H1 (cell line): ENCODE measurements at regions not wholly inside any gene's neighbourhood (a gene's known extent, or its start where the extent isn't known, plus 50 kb on each side); places are given as distances from the start of the nearest gene placed in this dataset.

Experiments
- CTCF ChIA-PET: fragments of 300-600 bp; sonication (Branson Sonifier 250); formaldehyde crosslinking; loops from one replicate; lab custom pipeline; 2021; ENCODE audit not compliant: partially characterized antibody; lab: Charles Lee
- POLR2A ChIA-PET: fragments of 300-600 bp; sonication (Branson Sonifier 250); formaldehyde crosslinking; loops from one replicate; lab custom pipeline; 2021; ENCODE audit warnings: inconsistent platforms; ENCODE audit not compliant: partially characterized antibody; lab: Charles Lee
- DNase-seq, 2 experiments: peaks; one replicate each; pipeline versions ENCODE4 v3.0.0 to v3.0.0-alpha.2; 2010 to 2022; ENCODE audit warnings: low spot score in 2 of 2, low read depth in 1 of 2, mixed read lengths in 1 of 2
- FAIRE-seq: peaks from 2 replicates; lab custom pipeline; 2011; peaks lifted over from hg19 to GRCh38; lab: Jason Lieb, UNC
- H2AFZ ChIP-seq: 2 replicates; pipeline ENCODE4 v1.8.1; 2012; ENCODE audit warnings: low read length, inconsistent platforms
- H2AK5ac ChIP-seq: 2 replicates; pipeline ENCODE4 v1.6.1; 2013; ENCODE audit warnings: low read depth, low read length
- H2BK120ac ChIP-seq: replicated peaks from 2 replicates; pipeline ENCODE3; 2013; ENCODE audit warnings: low read depth, low read length, inconsistent platforms
- H2BK12ac ChIP-seq: 2 replicates; pipeline ENCODE4 v1.6.1; 2013; ENCODE audit warnings: low read depth, low read length
- H2BK15ac ChIP-seq: 2 replicates; pipeline ENCODE4 v1.6.1; 2013; ENCODE audit warnings: low read length
- H2BK20ac ChIP-seq: 2 replicates; pipeline ENCODE4 v1.6.1; 2013; ENCODE audit warnings: low read length
- H2BK5ac ChIP-seq: 2 replicates; pipeline ENCODE4 v1.6.1; 2013; ENCODE audit warnings: low read depth, low read length
- H3K14ac ChIP-seq: 2 replicates; pipeline ENCODE4 v1.6.1; 2013; ENCODE audit warnings: inconsistent platforms; ENCODE audit not compliant: insufficient read length
- H3K18ac ChIP-seq: 2 replicates; pipeline ENCODE4 v1.6.1; 2013; ENCODE audit warnings: low read length; ENCODE audit errors: extremely low read depth
- H3K23ac ChIP-seq: 2 replicates; pipeline ENCODE4 v1.6.1; 2013; ENCODE audit warnings: inconsistent platforms; ENCODE audit not compliant: insufficient read length
- H3K23me2 ChIP-seq: 2 replicates; pipeline ENCODE4 v1.6.1; 2013; ENCODE audit warnings: low read depth, low read length
- H3K27ac ChIP-seq: 2 replicates; pipeline ENCODE4 v1.6.1; 2011; ENCODE audit warnings: low read depth, low read length, inconsistent platforms
- H3K27me3 ChIP-seq, 4 experiments: replicated peaks in 1 of 4; 1 replicate in 1 of 4; 2 replicates in 3 of 4; pipeline versions ENCODE4 v1.6.1 to v1.8.1; 2011 to 2013; ENCODE audit warnings: low read length in 3 of 4, mild to moderate bottlenecking in 3 of 4, inconsistent platforms in 2 of 4, mixed read lengths in 2 of 4, moderate library complexity in 1 of 4; ENCODE audit not compliant: control insufficient read depth in 3 of 4, insufficient read depth in 3 of 4; ENCODE audit errors: extremely low read depth in 1 of 4
- H3K36me3 ChIP-seq, 4 experiments: 2 replicates each; pipeline versions ENCODE4 v1.6.1 to v1.8.1; 2011 to 2013; ENCODE audit warnings: mild to moderate bottlenecking in 4 of 4, low read length in 3 of 4, moderate library complexity in 2 of 4, control low read depth in 1 of 4, inconsistent platforms in 1 of 4; ENCODE audit not compliant: insufficient read depth in 4 of 4, control insufficient read depth in 2 of 4
- H3K4ac ChIP-seq: replicated peaks from 2 replicates; pipeline ENCODE3; 2013; ENCODE audit warnings: low read length, low read depth, mixed read lengths, inconsistent platforms; ENCODE audit not compliant: insufficient read length
- H3K4me1 ChIP-seq, 4 experiments: replicated peaks in 1 of 4; 1 replicate in 1 of 4; 2 replicates in 3 of 4; pipeline versions ENCODE4 v1.6.1 to v1.8.1; 2011 to 2013; ENCODE audit warnings: low read length in 3 of 4, inconsistent platforms in 2 of 4, mixed read lengths in 1 of 4; ENCODE audit not compliant: insufficient read depth in 4 of 4, control insufficient read depth in 3 of 4
- H3K4me2 ChIP-seq, 2 experiments: 2 replicates each; pipeline versions ENCODE4 v1.6.1 to v1.8.1; 2011 to 2013; ENCODE audit warnings: low read depth in 2 of 2, low read length in 2 of 2, control low read depth in 1 of 2, inconsistent platforms in 1 of 2, mild to moderate bottlenecking in 1 of 2; ENCODE audit not compliant: insufficient read depth in 1 of 2
- H3K4me3 ChIP-seq, 4 experiments: fragments of 200-600, 300-600 bp in 1 of 4; sonication (generic), shearing (Covaris generic), sonication (Bioruptor Twin) in 1 of 4; 2 replicates each; pipeline versions ENCODE4 v1.5.1 to v1.8.1; 2011 to 2016; ENCODE audit warnings: low read length in 4 of 4, low read depth in 3 of 4, control low read depth in 2 of 4, inconsistent platforms in 2 of 4, mild to moderate bottlenecking in 2 of 4, mixed read lengths in 1 of 4, moderate library complexity in 1 of 4; ENCODE audit not compliant: insufficient read depth in 2 of 4; ENCODE audit errors: extremely low read depth in 1 of 4
- H3K56ac ChIP-seq: replicated peaks from 2 replicates; pipeline ENCODE3; 2013; ENCODE audit warnings: low read depth, mild to moderate bottlenecking, mixed read lengths, low read length, inconsistent platforms; ENCODE audit not compliant: insufficient read length
- H3K79me1 ChIP-seq: 2 replicates; pipeline ENCODE4 v1.6.1; 2013; ENCODE audit warnings: low read depth, low read length, control low read depth
- H3K79me2 ChIP-seq, 2 experiments: 2 replicates each; pipeline versions ENCODE4 v1.6.1 to v1.8.1; 2012 to 2013; ENCODE audit warnings: low read length in 2 of 2, mild to moderate bottlenecking in 2 of 2, inconsistent platforms in 1 of 2; ENCODE audit not compliant: insufficient read depth in 2 of 2, control insufficient read depth in 1 of 2
- H3K9ac ChIP-seq, 4 experiments: replicated peaks in 1 of 4; 1 replicate in 1 of 4; 2 replicates in 3 of 4; pipeline versions ENCODE4 v1.6.1 to v1.8.1; 2011 to 2013; ENCODE audit warnings: low read depth in 3 of 4, low read length in 3 of 4, control low read depth in 2 of 4, mild to moderate bottlenecking in 2 of 4, moderate library complexity in 2 of 4, inconsistent platforms in 1 of 4; ENCODE audit errors: extremely low read depth in 1 of 4
- H3K9me3 ChIP-seq, 2 experiments: 2 replicates each; pipeline versions ENCODE4 v1.6.1 to v1.8.1; 2012 to 2013; ENCODE audit warnings: mild to moderate bottlenecking in 2 of 2, moderate library complexity in 2 of 2, control low read depth in 1 of 2, inconsistent platforms in 1 of 2, low read depth in 1 of 2, low read length in 1 of 2, mixed read lengths in 1 of 2; ENCODE audit not compliant: insufficient read depth in 2 of 2
- H4K20me1 ChIP-seq, 2 experiments: replicated peaks in 1 of 2; 2 replicates each; pipeline versions ENCODE3 to v1.8.1; 2011 to 2013; ENCODE audit warnings: inconsistent platforms in 2 of 2, low read length in 2 of 2, mild to moderate bottlenecking in 1 of 2; ENCODE audit not compliant: insufficient read depth in 2 of 2, control insufficient read depth in 1 of 2
- H4K5ac ChIP-seq: 2 replicates; pipeline ENCODE4 v1.6.1; 2013; ENCODE audit warnings: low read length, low read depth, mixed read lengths, inconsistent platforms; ENCODE audit not compliant: insufficient read length
- H4K8ac ChIP-seq: 2 replicates; pipeline ENCODE4 v1.8.0; 2013; ENCODE audit warnings: mild to moderate bottlenecking, moderate library complexity, low read length, inconsistent platforms; ENCODE audit not compliant: insufficient read depth; ENCODE audit errors: extremely low read depth
- H4K91ac ChIP-seq: replicated peaks from 2 replicates; pipeline ENCODE3; 2013; ENCODE audit warnings: low read length, mixed read lengths, inconsistent platforms; ENCODE audit not compliant: insufficient read length
- ASH2L ChIP-seq: fragments of 200-600, 300-600 bp; sonication (generic); IDR thresholded peaks from one replicate; pipeline ENCODE4 v1.7.1; 2017; ENCODE audit warnings: low read length
- WGBS, 2 experiments: shearing (Covaris generic) in 1 of 2; methylation state at CpG; one replicate each; pipeline versions ENCODE4 v1.1.6 to v1.1.7; 2013 to 2015; ENCODE audit warnings: low lambda C conversion rate in 2 of 2, mixed read lengths in 2 of 2, inconsistent platforms in 1 of 2, low coverage in 1 of 2, missing lambda C conversion rate in 1 of 2; ENCODE audit not compliant: insufficient replicate concordance in 2 of 2, insufficient coverage in 1 of 2, insufficient read length in 1 of 2; ENCODE audit errors: extremely low coverage in 1 of 2, missing lambda C conversion rate in 1 of 2; 5-methylcytosine and 5-hydroxymethylcytosine counted together
- TF ChIP-seq, protein P1 (sequence below), 3 experiments: IDR thresholded peaks; 1 replicate in 2 of 3; 2 replicates in 1 of 3; pipeline versions ENCODE4 v1.5.1 to v1.6.1; 2011; ENCODE audit warnings: low read length in 3 of 3, mild to moderate bottlenecking in 3 of 3, inconsistent platforms in 2 of 3, low read depth in 1 of 3, moderate library complexity in 1 of 3; ENCODE audit not compliant: insufficient read depth in 1 of 3; ENCODE audit errors: control extremely low read depth in 1 of 3

DNA sequence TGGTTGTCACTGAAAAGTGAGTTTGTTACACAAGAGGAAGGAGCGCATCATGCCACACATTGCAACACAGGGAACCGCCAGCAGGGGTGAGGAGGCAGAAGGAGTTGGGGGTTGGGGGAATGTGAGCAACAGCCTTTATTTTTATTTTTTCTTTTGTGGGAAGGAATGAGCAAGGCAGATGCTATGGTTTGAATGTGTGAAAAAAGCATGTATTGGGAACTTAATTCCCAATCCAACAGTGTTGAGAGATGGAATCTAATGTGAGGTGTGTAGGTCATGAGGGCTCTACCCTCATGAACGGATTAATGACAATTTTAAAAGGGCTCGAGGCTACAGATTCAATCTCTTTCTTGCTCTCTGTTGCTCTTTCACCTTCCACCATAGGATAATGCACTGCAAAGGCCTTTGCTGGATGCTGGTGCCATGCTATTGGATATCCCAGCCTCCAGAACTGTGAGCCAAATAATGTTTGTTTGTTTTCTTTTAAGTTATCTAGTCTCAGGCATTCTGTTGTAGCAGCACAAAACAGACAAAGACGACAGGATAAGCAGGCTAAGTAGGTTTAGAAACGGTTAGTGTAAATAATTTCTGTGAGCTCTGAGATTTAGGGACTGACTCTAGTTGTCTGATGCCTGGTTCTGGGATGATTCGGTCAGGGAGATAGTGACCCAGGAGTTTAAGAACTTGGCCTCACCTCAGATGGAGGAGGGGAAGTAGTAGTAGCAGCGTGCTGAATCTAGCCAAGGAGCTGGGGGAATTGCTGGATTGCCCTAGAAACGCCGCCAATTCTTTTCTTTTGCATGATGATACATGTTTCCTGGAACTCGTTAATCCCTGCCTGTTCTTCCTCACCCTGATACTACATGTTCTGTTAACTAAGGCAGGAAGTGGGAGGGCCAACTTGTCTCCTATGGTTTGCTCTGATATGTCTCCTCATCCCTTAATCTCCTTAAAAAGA is 156.6 kb upstream of the CTSO start:
- H3K4ac ChIP-seq, result no peak overlapping the region
- no peak overlapping the region for H2BK20ac ChIP-seq
- H3K4me1 ChIP-seq, result peaks cover 2 to 18% (median 10%) of the 10 kb centered on the region in 4 experiments; a peak in 6 of 7 replicates
- H4K8ac ChIP-seq, result no peak overlapping the region
- FAIRE-seq (no peak), DNase-seq (peak in 1 of 2 experiments; percentile 68)
- no peak overlapping the region for H3K14ac ChIP-seq
- no peak overlapping the region for H3K4me3 ChIP-seq
- no peaks in the 10 kb centered on the region for H3K36me3 ChIP-seq
- no peak overlapping the region for H3K56ac ChIP-seq
- 0 out of 2 replicates have a peak overlapping the region, but pooled peaks have one; percentile 0 for H2BK12ac ChIP-seq
- H4K20me1 ChIP-seq, result no peaks in the 10 kb centered on the region
- H2AK5ac ChIP-seq, result no peak overlapping the region
- WGBS, 2 experiments, result 66% methylated on average over 11 of the region's 11 CpGs; no CpG with 5 or more reads in 1 of the 2 experiments
- H3K18ac ChIP-seq, result peak overlapping the region; percentile 9; the same call in 1 of the 2 replicates
- peak overlapping the region; percentile 19 for H4K91ac ChIP-seq
- no peak overlapping the region for H2BK15ac ChIP-seq
- H3K79me1 ChIP-seq, result no peaks in the 10 kb centered on the region
- H3K23ac ChIP-seq, result no peak overlapping the region
- no peak overlapping the region for H3K9ac ChIP-seq
- POLR2A ChIA-PET, result no interaction called here
- peak overlapping the region; percentile 28; the same call in 1 of the 2 replicates for H2AFZ ChIP-seq
- H3K79me2 ChIP-seq, result no peaks in the 10 kb centered on the region
- H2BK120ac ChIP-seq, result no peak overlapping the region
- CTCF ChIA-PET, result interaction anchor here (0.7 to 1.8 kb wide), 5 partner anchors 12 to 184 kb away, joined by 3 to 5 read pairs (median 4); no protein-coding TSS in a partner anchor
- no peaks in the 10 kb centered on the region for H3K23me2 ChIP-seq
- H3K27me3 ChIP-seq, result no peaks in the 10 kb centered on the region
- H3K9me3 ChIP-seq, result no peaks in the 10 kb centered on the region
- peak overlapping the region; percentile 63; the same call in 1 of the 2 replicates for H2BK5ac ChIP-seq
- H4K5ac ChIP-seq, result no peak overlapping the region
- H3K4me2 ChIP-seq, result peak overlapping the region; percentile 7 to 14; a peak in 1 of 4 replicates
- no peak overlapping the region for H3K27ac ChIP-seq
- TF ChIP-seq ASH2L, result no peak
- TF ChIP-seq, protein P1, sequence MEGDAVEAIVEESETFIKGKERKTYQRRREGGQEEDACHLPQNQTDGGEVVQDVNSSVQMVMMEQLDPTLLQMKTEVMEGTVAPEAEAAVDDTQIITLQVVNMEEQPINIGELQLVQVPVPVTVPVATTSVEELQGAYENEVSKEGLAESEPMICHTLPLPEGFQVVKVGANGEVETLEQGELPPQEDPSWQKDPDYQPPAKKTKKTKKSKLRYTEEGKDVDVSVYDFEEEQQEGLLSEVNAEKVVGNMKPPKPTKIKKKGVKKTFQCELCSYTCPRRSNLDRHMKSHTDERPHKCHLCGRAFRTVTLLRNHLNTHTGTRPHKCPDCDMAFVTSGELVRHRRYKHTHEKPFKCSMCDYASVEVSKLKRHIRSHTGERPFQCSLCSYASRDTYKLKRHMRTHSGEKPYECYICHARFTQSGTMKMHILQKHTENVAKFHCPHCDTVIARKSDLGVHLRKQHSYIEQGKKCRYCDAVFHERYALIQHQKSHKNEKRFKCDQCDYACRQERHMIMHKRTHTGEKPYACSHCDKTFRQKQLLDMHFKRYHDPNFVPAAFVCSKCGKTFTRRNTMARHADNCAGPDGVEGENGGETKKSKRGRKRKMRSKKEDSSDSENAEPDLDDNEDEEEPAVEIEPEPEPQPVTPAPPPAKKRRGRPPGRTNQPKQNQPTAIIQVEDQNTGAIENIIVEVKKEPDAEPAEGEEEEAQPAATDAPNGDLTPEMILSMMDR (IDR thresholded peaks at IDR 0.05; ENCODE audit: control extremely low read depth in 1 of 3, insufficient read depth in 1 of 3, low read depth in 1 of 3, low read length in 3 of 3), result peak in 2 of 3 experiments; percentile 57 to 66; a peak in 2 of 4 replicates
